ENCODE measurements at regions not wholly inside any gene's neighbourhood (a gene's known extent, or its start where the extent isn't known, plus 50 kb on each side); places are given as distances from the start of the nearest gene placed in this dataset.
"Not testable (repeated sequence)": the region's sequence is repeated elsewhere in the genome, so short reads cannot be mapped to it uniquely, and the experiment has no call there.

DNA sequence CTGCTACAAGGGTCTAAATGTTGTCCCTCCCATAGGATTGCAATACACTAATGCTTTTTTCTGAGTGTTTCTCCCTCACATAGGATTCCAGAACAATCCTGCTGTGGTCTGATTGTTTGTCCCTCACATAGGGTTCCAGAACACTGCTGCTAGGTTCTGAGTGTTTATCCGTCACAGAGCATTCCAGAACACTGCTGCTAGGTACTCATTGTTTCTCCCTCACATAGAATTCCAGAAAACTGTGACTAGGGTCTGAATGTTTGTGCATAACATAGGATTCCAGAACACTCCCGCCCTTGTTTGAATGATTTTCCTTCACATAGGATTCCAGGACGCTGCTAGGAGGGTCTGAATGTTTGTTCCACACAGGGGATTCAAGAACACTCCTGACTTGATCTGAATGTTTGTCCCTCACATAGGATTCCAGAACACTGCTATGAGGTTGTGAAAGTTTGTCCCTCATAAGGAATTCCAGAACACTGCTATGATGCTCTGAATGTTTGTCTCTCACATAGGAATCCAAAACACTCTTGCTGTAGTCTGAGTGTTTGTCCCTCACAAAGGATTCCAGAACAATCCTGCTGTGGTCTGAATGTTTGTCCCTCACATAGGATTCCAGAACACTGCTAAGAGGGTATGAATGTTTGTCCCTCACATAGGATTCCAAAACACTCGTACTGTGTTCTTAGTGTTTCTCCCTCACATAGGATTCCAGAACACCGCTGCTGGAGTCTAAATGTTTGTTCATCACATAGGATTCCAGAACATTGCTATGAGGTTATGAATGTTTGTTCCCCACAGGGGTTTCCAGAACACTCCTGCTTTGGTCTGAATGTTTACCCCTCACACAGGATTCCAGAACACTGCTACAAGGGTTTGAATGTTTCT lies 213.5 kb downstream of the FOXD4L6 start:
- H3K27ac Mint-ChIP-seq (ENCODE audit: unreplicated experiment), result no peak overlapping the region
- TF ChIP-seq, protein P1, sequence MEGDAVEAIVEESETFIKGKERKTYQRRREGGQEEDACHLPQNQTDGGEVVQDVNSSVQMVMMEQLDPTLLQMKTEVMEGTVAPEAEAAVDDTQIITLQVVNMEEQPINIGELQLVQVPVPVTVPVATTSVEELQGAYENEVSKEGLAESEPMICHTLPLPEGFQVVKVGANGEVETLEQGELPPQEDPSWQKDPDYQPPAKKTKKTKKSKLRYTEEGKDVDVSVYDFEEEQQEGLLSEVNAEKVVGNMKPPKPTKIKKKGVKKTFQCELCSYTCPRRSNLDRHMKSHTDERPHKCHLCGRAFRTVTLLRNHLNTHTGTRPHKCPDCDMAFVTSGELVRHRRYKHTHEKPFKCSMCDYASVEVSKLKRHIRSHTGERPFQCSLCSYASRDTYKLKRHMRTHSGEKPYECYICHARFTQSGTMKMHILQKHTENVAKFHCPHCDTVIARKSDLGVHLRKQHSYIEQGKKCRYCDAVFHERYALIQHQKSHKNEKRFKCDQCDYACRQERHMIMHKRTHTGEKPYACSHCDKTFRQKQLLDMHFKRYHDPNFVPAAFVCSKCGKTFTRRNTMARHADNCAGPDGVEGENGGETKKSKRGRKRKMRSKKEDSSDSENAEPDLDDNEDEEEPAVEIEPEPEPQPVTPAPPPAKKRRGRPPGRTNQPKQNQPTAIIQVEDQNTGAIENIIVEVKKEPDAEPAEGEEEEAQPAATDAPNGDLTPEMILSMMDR (IDR thresholded peaks at IDR 0.05; ENCODE audit: unreplicated experiment), result no peak
- intact Hi-C loops (cut with micrococcal nuclease; ENCODE audit: unreplicated experiment), result no loop called here
- peaks cover 5% of the 10 kb centered on the region for H3K36me3 Mint-ChIP-seq (ENCODE audit: insufficient read depth, unreplicated experiment)
- H3K9me3 Mint-ChIP-seq (ENCODE audit: low read depth, unreplicated experiment), result peaks cover 18% of the 10 kb centered on the region
- no peaks in the 10 kb centered on the region for H3K27me3 Mint-ChIP-seq (ENCODE audit: unreplicated experiment)
- H3K4me1 Mint-ChIP-seq (ENCODE audit: low read depth, unreplicated experiment), result no peaks in the 10 kb centered on the region
- CTCF ChIA-PET, result no interaction called here
- no TSS peak for BruUV-seq (replicated peaks)
- DNase-seq, result no peak
- H3K4me3 Mint-ChIP-seq (ENCODE audit: low read depth, unreplicated experiment), result no peak overlapping the region

DNA sequence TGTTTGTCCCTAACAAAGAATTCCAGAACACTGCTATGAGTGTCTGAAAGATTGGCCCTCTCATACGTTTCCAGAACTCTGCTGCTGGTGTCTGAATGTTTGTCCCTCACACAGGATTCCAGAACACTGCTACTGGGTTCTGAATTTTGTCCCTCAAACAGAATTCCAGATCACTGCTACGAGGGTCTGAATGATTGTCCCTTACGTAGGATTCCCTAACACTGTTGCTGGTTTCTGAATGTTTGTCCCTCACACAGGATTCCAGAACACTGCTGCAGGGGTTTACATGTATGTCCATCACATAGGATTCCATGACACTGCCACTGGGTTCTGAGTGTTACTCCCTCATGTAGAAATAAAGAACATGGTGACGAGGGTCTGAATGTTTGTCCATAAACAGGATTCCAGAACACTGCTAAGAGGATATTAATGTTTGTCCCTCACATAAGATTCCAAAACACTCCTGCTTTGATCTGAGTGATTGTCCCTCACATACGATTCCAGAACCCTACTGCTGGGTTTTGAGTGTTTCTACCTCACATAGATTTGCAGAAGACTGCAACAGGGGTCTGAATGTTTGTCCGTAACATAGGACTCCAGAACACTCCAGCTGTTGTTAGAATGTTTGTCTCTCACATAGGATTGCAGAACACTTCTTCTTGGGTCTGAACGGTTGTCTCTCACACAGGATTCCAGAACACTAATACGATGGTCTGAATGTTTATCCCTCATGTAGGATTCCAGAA lies 214.4 kb downstream of the FOXD4L6 start:
- H3K36me3 Mint-ChIP-seq (ENCODE audit: insufficient read depth, unreplicated experiment), result peaks cover 5% of the 10 kb centered on the region
- no peak overlapping the region for H3K4me3 Mint-ChIP-seq (ENCODE audit: low read depth, unreplicated experiment)
- intact Hi-C loops (cut with micrococcal nuclease; ENCODE audit: unreplicated experiment), result no loop called here
- TF ChIP-seq, protein P1 (IDR thresholded peaks at IDR 0.05; ENCODE audit: unreplicated experiment), result no peak
- no peaks in the 10 kb centered on the region for H3K27me3 Mint-ChIP-seq (ENCODE audit: unreplicated experiment)
- no peak overlapping the region for H3K27ac Mint-ChIP-seq (ENCODE audit: unreplicated experiment)
- no peak for DNase-seq
- BruUV-seq (replicated peaks), result no TSS peak
- peaks cover 19% of the 10 kb centered on the region for H3K9me3 Mint-ChIP-seq (ENCODE audit: low read depth, unreplicated experiment)
- CTCF ChIA-PET, result no interaction called here
- no peaks in the 10 kb centered on the region for H3K4me1 Mint-ChIP-seq (ENCODE audit: low read depth, unreplicated experiment)

DNA sequence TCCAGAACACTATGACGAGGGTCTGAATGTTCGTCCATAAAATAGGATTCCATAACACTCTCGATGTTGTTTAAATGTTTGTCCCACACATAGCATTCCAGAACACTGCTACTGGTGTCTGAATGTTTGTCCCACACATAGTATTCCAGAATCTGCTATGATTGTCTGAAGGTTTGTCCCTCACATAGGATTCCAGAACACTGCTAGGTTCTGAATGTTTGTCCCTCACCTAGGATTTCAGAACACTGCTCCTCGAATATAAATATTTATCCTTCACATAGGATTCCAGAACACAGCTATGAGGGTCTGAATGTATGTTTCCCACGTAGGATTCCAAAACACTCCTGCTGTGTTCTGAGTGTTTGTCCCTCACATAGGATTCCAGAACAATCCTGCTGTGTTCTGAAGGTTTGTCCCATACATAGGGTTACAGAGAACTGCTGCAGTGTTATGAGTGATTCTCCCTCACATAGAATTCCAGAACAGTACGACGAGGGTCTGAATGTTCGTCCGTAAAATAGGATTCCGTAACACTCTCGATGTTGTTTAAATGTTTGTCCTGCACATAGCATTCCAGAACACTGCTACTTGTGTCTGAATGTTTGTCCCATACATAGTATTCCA lies 215.3 kb downstream of the FOXD4L6 start:
- Mint-ChIP-seq H3K4me3 (ENCODE audit: low read depth, unreplicated experiment) (no peak overlapping the region), H3K27ac (ENCODE audit: unreplicated experiment) (no peak overlapping the region), H3K27me3 (ENCODE audit: unreplicated experiment) (no peaks in the 10 kb centered on the region), H3K9me3 (ENCODE audit: low read depth, unreplicated experiment) (peaks cover 18% of the 10 kb centered on the region), H3K4me1 (ENCODE audit: low read depth, unreplicated experiment) (no peaks in the 10 kb centered on the region), H3K36me3 (ENCODE audit: insufficient read depth, unreplicated experiment) (peaks cover 5% of the 10 kb centered on the region)
- DNase-seq, result no peak
- TF ChIP-seq, protein P1 (IDR thresholded peaks at IDR 0.05; ENCODE audit: unreplicated experiment), result no peak
- intact Hi-C loops (cut with micrococcal nuclease; ENCODE audit: unreplicated experiment), result no loop called here
- CTCF ChIA-PET, result no interaction called here
- BruUV-seq (replicated peaks), result no TSS peak

DNA sequence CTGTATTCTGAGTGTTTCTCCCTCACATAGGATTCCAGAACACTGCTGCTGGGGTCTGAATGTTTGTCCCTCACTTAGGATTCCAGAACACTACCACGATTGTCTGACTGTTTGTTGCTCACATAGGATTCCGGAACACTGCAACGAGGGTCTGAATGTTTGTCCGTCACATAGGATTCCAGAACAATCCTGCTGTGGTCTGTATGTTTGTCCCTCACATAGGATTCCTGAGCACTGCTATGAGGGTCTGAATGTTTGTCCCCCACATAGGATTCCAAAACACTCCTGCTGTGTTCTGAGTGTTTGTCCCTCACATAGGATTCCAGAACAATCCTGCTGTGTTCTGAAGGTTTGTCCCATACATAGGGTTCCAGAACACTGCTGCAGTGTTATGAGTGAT lies 215.8 kb downstream of the FOXD4L6 start:
- BruUV-seq (replicated peaks); intact Hi-C loops (cut with micrococcal nuclease; ENCODE audit: unreplicated experiment); H3K27ac Mint-ChIP-seq (ENCODE audit: unreplicated experiment); H3K36me3 Mint-ChIP-seq (ENCODE audit: insufficient read depth, unreplicated experiment); H3K4me3 Mint-ChIP-seq (ENCODE audit: low read depth, unreplicated experiment); DNase-seq; CTCF ChIA-PET; H3K27me3 Mint-ChIP-seq (ENCODE audit: unreplicated experiment); H3K4me1 Mint-ChIP-seq (ENCODE audit: low read depth, unreplicated experiment): not testable (repeated sequence)
- H3K9me3 Mint-ChIP-seq (ENCODE audit: low read depth, unreplicated experiment), result peaks cover 19% of the 10 kb centered on the region
